Subcutaneous abdominal adipose tissue (tissue), 5 donors: ENCODE measurements at regions not wholly inside any gene's neighbourhood (a gene's known extent, or its start where the extent isn't known, plus 50 kb on each side); places are given as distances from the start of the nearest gene placed in this dataset.

Experiments used
- H3K27ac ChIP-seq: one replicate; pipeline ENCODE4 v1.7.0; 2013; ENCODE audit warnings: low read depth, mild to moderate bottlenecking, inconsistent platforms, low read length, moderate library complexity
- H3K27me3 ChIP-seq, 5 donors: one replicate each; pipeline ENCODE4 v1.7.0; 2013; ENCODE audit warnings: low read length in 5 of 5, inconsistent platforms in 1 of 5; ENCODE audit not compliant: control insufficient read depth in 5 of 5, insufficient read depth in 4 of 5
- H3K36me3 ChIP-seq, 5 donors: one replicate each; pipeline ENCODE4 v1.7.0; 2013; ENCODE audit warnings: low read length in 5 of 5; ENCODE audit not compliant: control insufficient read depth in 5 of 5, insufficient read depth in 5 of 5
- H3K4me1 ChIP-seq, 5 donors: one replicate each; pipeline ENCODE4 v1.7.0; 2013; ENCODE audit warnings: low read length in 5 of 5, mild to moderate bottlenecking in 3 of 5, moderate library complexity in 1 of 5; ENCODE audit not compliant: control insufficient read depth in 5 of 5, insufficient read depth in 5 of 5
- H3K4me3 ChIP-seq, 5 donors: one replicate each; pipeline ENCODE4 v1.7.0; 2013; ENCODE audit warnings: low read length in 5 of 5, low read depth in 1 of 5
- H3K9ac ChIP-seq, 5 donors: one replicate each; pipeline ENCODE4 v1.7.0; 2013; ENCODE audit warnings: low read length in 5 of 5, mild to moderate bottlenecking in 4 of 5, moderate library complexity in 3 of 5
- H3K9me3 ChIP-seq, 5 donors: one replicate each; pipeline ENCODE4 v1.7.0; 2013; ENCODE audit warnings: low read length in 5 of 5; ENCODE audit not compliant: control insufficient read depth in 5 of 5
- donor health status: healthy.
- donor health status: healthy.
- donor health status: healthy.
- donor health status: healthy.
- donor health status: healthy.

- Histone ChIP-seq H3K4me1 (peaks cover 0 to 38% (median 4%) of the 10 kb centered on the region in 5 donors), H3K36me3 (no peaks in the 10 kb centered on the region), H3K9me3 (no peaks in the 10 kb centered on the region), H3K4me3 (no peak overlapping the region), H3K9ac (no peak overlapping the region), H3K27ac (no peak overlapping the region), H3K27me3 (no peaks in the 10 kb centered on the region)
Observed at GRCh38 chr5:148938522-148938882, 112.1 kb downstream of the ADRB2 start.

GRCh38 chr5:148939676-148940075 is 113.3 kb downstream of the ADRB2 start:
- Histone ChIP-seq H3K9ac (no peak overlapping the region), H3K9me3 (no peaks in the 10 kb centered on the region), H3K4me1 (peaks cover 0 to 27% (median 3%) of the 10 kb centered on the region in 5 donors), H3K36me3 (no peaks in the 10 kb centered on the region), H3K27ac (no peak overlapping the region), H3K4me3 (no peak overlapping the region), H3K27me3 (no peaks in the 10 kb centered on the region)

- no peak overlapping the region for H3K4me3 ChIP-seq
- H3K27me3 ChIP-seq = no peaks in the 10 kb centered on the region
- peaks cover 0 to 19% (median 3%) of the 10 kb centered on the region in 5 donors for H3K4me1 ChIP-seq
- H3K9me3 ChIP-seq = no peaks in the 10 kb centered on the region
- no peaks in the 10 kb centered on the region for H3K36me3 ChIP-seq
- H3K27ac ChIP-seq = no peak overlapping the region
- H3K9ac ChIP-seq = no peak overlapping the region
Observed at GRCh38 chr5:148941810-148942209, 115.4 kb downstream of the ADRB2 start.

GRCh38 chr5:148949841-148950470 is 112.9 kb downstream of the SH3TC2 start:
- Histone ChIP-seq H3K4me1 (peaks cover 0 to 3% (median 0%) of the 10 kb centered on the region in 5 donors), H3K27ac (no peak overlapping the region), H3K4me3 (no peak overlapping the region), H3K36me3 (no peaks in the 10 kb centered on the region), H3K9me3 (no peaks in the 10 kb centered on the region), H3K27me3 (no peaks in the 10 kb centered on the region), H3K9ac (no peak overlapping the region)

GRCh38 chr5:148950471-148950863 is 112.4 kb downstream of the SH3TC2 start:
- H3K27ac ChIP-seq = no peak overlapping the region
- H3K4me3 ChIP-seq = no peak overlapping the region
- H3K27me3 ChIP-seq = no peaks in the 10 kb centered on the region
- H3K9ac ChIP-seq = no peak overlapping the region
- H3K4me1 ChIP-seq = peaks cover 0 to 3% (median 0%) of the 10 kb centered on the region in 5 donors
- no peaks in the 10 kb centered on the region for H3K9me3 ChIP-seq
- no peaks in the 10 kb centered on the region for H3K36me3 ChIP-seq

GRCh38 chr5:148950892-148951291 is 112.0 kb downstream of the SH3TC2 start:
- Histone ChIP-seq H3K4me1 (peaks cover 0 to 3% (median 0%) of the 10 kb centered on the region in 5 donors), H3K9me3 (no peaks in the 10 kb centered on the region), H3K27ac (no peak overlapping the region), H3K4me3 (no peak overlapping the region), H3K9ac (no peak overlapping the region), H3K27me3 (no peaks in the 10 kb centered on the region), H3K36me3 (no peaks in the 10 kb centered on the region)

GRCh38 chr5:148951612-148952011 is 111.2 kb downstream of the SH3TC2 start:
- Histone ChIP-seq H3K9ac (no peak overlapping the region), H3K9me3 (no peaks in the 10 kb centered on the region), H3K36me3 (no peaks in the 10 kb centered on the region), H3K27me3 (no peaks in the 10 kb centered on the region), H3K4me3 (no peak overlapping the region), H3K27ac (no peak overlapping the region), H3K4me1 (peaks cover 0 to 3% (median 0%) of the 10 kb centered on the region in 5 donors)

GRCh38 chr5:148952097-148952867 is 110.6 kb downstream of the SH3TC2 start:
- Histone ChIP-seq H3K9ac (no peak overlapping the region), H3K4me1 (peaks cover 0 to 7% (median 1%) of the 10 kb centered on the region in 5 donors), H3K4me3 (no peak overlapping the region), H3K36me3 (no peaks in the 10 kb centered on the region), H3K27me3 (no peaks in the 10 kb centered on the region), H3K9me3 (no peaks in the 10 kb centered on the region), H3K27ac (no peak overlapping the region)

GRCh38 chr5:148953711-148954110 is 109.2 kb downstream of the SH3TC2 start:
- H3K9ac ChIP-seq = no peak overlapping the region
- H3K4me3 ChIP-seq = no peak overlapping the region
- no peak overlapping the region for H3K27ac ChIP-seq
- peaks cover 0 to 14% (median 1%) of the 10 kb centered on the region in 5 donors for H3K4me1 ChIP-seq
- no peaks in the 10 kb centered on the region for H3K27me3 ChIP-seq
- no peaks in the 10 kb centered on the region for H3K9me3 ChIP-seq
- no peaks in the 10 kb centered on the region for H3K36me3 ChIP-seq
